ENCODE measurements at regions not wholly inside any gene's neighbourhood (a gene's known extent, or its start where the extent isn't known, plus 50 kb on each side); places are given as distances from the start of the nearest gene placed in this dataset.

DNA sequence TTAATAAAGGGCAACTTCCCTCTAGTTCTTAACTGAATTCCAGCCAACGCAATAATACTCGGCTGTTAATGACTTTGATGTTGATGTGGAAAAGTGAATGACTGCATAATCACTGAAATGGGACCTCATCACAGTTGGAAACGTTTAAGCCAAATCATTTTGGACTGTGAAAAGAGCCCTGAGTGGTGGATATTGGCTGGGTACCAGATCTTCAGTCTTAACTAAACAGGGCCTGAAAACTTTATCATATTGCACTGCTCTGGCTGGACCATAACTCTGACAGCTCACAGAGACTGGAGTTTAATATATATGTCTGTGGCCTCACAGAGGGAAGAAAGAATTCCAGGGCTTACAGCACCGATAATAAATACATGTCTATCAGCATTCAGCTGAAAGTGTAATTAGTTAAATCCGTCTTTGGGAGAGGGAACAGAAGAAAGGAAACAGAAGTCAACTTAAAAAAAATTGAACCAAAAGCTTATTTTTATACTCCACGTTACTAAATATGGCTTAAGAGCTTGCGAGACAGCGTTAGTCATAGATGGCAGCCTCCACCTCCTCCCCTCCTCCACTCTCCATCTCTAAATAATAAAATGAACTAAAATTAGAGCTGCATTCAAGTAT is 222.3 kb upstream of the CDIN1 start (continued):
- TF ChIP-seq TRIM24 (CRISPR knock-in tag; IDR thresholded peaks at IDR 0.05) (no peak), U2AF1 (optimal IDR thresholded peaks at IDR 0.05; ENCODE audit: low read depth, low read length) (no peak), ARNT2 (CRISPR knock-in tag; IDR thresholded peaks at IDR 0.05; ENCODE audit: low read depth) (no peak), ZNF709 (CRISPR knock-in tag; IDR thresholded peaks at IDR 0.05) (no peak), ELF4 (CRISPR knock-in tag; IDR thresholded peaks at IDR 0.05; ENCODE audit: borderline replicate concordance) (no peak), JDP2 (CRISPR knock-in tag; IDR thresholded peaks at IDR 0.05; ENCODE audit: borderline replicate concordance) (no peak)

DNA sequence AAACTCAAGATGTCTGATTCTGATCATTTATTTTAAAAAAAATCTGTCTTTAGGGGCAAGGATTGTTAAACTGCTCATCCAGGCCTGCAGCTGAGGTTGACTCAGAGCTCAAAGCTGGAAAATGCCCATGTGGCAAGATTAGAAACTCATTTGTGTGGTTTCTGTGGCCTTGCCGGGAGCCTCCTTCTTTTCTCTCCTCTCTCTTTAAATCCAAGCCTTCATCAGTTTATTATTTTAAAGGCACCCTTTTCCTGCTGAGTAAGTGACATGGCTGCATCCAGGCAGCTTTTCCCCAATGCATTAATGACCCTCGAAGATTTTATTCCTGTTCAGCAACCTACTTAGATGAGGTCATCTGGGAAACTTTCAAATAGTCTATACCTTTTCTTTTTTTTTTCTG is 221.3 kb upstream of the CDIN1 start:
- no peaks in the 10 kb centered on the region for H3K79me2 ChIP-seq (ENCODE audit: insufficient read depth, low read length)
- H3K27ac ChIP-seq (ENCODE audit: extremely low read length, insufficient read depth, low read length) = no peak overlapping the region
- 3% methylated on average over 2 of the region's 2 CpGs for WGBS (ENCODE audit: low lambda C conversion rate)
- in situ Hi-C loops (cut with HindIII; ENCODE audit: extremely low pct_ligation_motif_present, low pct_unique_long_range_greater_than_20kb) = no loop called here
- H3K27me3 ChIP-seq (ENCODE audit: control insufficient read depth in 1 of 2, insufficient read depth in 2 of 2, low read length in 2 of 2) = no peaks in the 10 kb centered on the region
- ChIA-PET POLR2A (no interaction called here), CTCF (ENCODE audit: low intra/inter-chr PET ratio, low total read pairs) (no interaction called here)
- H4K20me1 ChIP-seq (ENCODE audit: insufficient read depth, low read length) = no peaks in the 10 kb centered on the region
- no peaks in the 10 kb centered on the region for H3K36me3 ChIP-seq (replicated peaks in 1 of 2; ENCODE audit: control insufficient read depth in 1 of 2, insufficient read depth in 2 of 2, low read length in 2 of 2)
- no peak overlapping the region for H2AFZ ChIP-seq (ENCODE audit: low read length)
- H3K9ac ChIP-seq (ENCODE audit: insufficient read depth, low read depth, low read length) = no peak overlapping the region
- H3K4me1 ChIP-seq (ENCODE audit: insufficient read depth, low read length) = no peaks in the 10 kb centered on the region
- H3K4me3 ChIP-seq (replicated peaks in 1 of 3; ENCODE audit: insufficient read depth in 1 of 3, low read depth in 2 of 3, low read length in 3 of 3) = no peak overlapping the region
- intact Hi-C loops (cut with micrococcal nuclease; ENCODE audit: unreplicated experiment) = no loop called here
- BruUV-seq (replicated peaks) = no TSS peak
- ATAC-seq (no peak), DNase-seq (ENCODE audit: low spot score) (no peak), FAIRE-seq (no peak)
- H3K9me3 ChIP-seq (ENCODE audit: low read length) = no peaks in the 10 kb centered on the region
- H3K4me2 ChIP-seq (ENCODE audit: low read depth, low read length) = no peak overlapping the region
- TF ChIP-seq, protein P1, sequence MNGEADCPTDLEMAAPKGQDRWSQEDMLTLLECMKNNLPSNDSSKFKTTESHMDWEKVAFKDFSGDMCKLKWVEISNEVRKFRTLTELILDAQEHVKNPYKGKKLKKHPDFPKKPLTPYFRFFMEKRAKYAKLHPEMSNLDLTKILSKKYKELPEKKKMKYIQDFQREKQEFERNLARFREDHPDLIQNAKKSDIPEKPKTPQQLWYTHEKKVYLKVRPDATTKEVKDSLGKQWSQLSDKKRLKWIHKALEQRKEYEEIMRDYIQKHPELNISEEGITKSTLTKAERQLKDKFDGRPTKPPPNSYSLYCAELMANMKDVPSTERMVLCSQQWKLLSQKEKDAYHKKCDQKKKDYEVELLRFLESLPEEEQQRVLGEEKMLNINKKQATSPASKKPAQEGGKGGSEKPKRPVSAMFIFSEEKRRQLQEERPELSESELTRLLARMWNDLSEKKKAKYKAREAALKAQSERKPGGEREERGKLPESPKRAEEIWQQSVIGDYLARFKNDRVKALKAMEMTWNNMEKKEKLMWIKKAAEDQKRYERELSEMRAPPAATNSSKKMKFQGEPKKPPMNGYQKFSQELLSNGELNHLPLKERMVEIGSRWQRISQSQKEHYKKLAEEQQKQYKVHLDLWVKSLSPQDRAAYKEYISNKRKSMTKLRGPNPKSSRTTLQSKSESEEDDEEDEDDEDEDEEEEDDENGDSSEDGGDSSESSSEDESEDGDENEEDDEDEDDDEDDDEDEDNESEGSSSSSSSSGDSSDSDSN (CRISPR knock-in tag; IDR thresholded peaks at IDR 0.05) = no peak
- no peak for TF ChIP-seq SRSF9 (IDR thresholded peaks at IDR 0.05; ENCODE audit: borderline replicate concordance, insufficient read depth, low read depth, low read length, poor library complexity, severe bottlenecking)
- no peak for TF ChIP-seq SOX13 (IDR thresholded peaks at IDR 0.05)
- no peak for TF ChIP-seq SOX13 (CRISPR knock-in tag; conservative IDR thresholded peaks at IDR 0.05 in 1 of 2, IDR thresholded peaks at IDR 0.05 in 1 of 2)
- TF ChIP-seq ZNF558 (CRISPR knock-in tag; IDR thresholded peaks at IDR 0.05; ENCODE audit: borderline replicate concordance) = no peak
- TF ChIP-seq, protein P2, sequence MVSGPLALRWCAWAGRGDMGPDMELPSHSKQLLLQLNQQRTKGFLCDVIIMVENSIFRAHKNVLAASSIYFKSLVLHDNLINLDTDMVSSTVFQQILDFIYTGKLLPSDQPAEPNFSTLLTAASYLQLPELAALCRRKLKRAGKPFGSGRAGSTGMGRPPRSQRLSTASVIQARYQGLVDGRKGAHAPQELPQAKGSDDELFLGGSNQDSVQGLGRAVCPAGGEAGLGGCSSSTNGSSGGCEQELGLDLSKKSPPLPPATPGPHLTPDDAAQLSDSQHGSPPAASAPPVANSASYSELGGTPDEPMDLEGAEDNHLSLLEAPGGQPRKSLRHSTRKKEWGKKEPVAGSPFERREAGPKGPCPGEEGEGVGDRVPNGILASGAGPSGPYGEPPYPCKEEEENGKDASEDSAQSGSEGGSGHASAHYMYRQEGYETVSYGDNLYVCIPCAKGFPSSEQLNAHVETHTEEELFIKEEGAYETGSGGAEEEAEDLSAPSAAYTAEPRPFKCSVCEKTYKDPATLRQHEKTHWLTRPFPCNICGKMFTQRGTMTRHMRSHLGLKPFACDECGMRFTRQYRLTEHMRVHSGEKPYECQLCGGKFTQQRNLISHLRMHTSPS (CRISPR knock-in tag; IDR thresholded peaks at IDR 0.05; ENCODE audit: low read depth) = no peak
- TF ChIP-seq, protein P3, sequence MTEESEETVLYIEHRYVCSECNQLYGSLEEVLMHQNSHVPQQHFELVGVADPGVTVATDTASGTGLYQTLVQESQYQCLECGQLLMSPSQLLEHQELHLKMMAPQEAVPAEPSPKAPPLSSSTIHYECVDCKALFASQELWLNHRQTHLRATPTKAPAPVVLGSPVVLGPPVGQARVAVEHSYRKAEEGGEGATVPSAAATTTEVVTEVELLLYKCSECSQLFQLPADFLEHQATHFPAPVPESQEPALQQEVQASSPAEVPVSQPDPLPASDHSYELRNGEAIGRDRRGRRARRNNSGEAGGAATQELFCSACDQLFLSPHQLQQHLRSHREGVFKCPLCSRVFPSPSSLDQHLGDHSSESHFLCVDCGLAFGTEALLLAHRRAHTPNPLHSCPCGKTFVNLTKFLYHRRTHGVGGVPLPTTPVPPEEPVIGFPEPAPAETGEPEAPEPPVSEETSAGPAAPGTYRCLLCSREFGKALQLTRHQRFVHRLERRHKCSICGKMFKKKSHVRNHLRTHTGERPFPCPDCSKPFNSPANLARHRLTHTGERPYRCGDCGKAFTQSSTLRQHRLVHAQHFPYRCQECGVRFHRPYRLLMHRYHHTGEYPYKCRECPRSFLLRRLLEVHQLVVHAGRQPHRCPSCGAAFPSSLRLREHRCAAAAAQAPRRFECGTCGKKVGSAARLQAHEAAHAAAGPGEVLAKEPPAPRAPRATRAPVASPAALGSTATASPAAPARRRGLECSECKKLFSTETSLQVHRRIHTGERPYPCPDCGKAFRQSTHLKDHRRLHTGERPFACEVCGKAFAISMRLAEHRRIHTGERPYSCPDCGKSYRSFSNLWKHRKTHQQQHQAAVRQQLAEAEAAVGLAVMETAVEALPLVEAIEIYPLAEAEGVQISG (CRISPR knock-in tag; IDR thresholded peaks at IDR 0.05) = no peak
- no peak for TF ChIP-seq PHF5A (CRISPR knock-in tag; IDR thresholded peaks at IDR 0.05; ENCODE audit: low read depth, unreplicated experiment)
- TF ChIP-seq, protein P4, sequence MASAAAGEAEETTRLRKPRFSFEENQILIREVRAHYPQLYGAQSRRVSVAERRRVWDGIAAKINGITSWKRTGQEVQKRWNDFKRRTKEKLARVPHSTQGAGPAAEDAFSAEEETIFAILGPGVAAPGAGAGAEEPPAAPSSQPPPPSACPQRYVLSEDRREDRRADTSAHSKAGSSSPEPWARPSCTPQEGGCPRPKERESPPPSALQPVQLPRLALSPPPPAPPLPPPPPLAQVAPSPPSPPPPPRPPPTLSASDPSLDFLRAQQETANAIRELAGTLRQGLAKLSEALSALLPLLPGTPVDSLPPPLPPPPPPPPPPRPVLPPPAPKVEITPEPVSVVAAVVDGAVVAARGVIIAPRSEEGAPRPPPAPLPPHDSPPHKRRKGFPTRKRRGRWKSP (CRISPR knock-in tag; IDR thresholded peaks at IDR 0.05) = no peak

Measured in HepG2 (cell line).